ENCODE measurements at regions not wholly inside any gene's neighbourhood (a gene's known extent, or its start where the extent isn't known, plus 50 kb on each side); places are given as distances from the start of the nearest gene placed in this dataset.

- no peak for DNase-seq
- no peak overlapping the region for H3K27ac ChIP-seq
- no peaks in the 10 kb centered on the region for H3K27me3 ChIP-seq
- peaks cover 0 to 5% of the 10 kb centered on the region in 2 donors for H3K9me3 ChIP-seq
- H3K36me3 ChIP-seq, result no peaks in the 10 kb centered on the region
- intact Hi-C loops (cut with DNase I), result no loop called here
- peaks cover 2% of the 10 kb centered on the region for H3K4me1 ChIP-seq (ENCODE audit: insufficient read depth)
- TF ChIP-seq EP300 (IDR thresholded peaks at IDR 0.05) (no peak), CTCF (IDR thresholded peaks at IDR 0.05) (no peak), POLR2A (IDR thresholded peaks at IDR 0.05) (no peak)
- 67 to 82% (median 74%) methylated on average over 2 of the region's 2 CpGs for WGBS, 3 donors
- no peak overlapping the region for H3K4me3 ChIP-seq
Observed at GRCh38 chr12:65734226-65734625, 90.1 kb upstream of the HMGA2 start.

DNA sequence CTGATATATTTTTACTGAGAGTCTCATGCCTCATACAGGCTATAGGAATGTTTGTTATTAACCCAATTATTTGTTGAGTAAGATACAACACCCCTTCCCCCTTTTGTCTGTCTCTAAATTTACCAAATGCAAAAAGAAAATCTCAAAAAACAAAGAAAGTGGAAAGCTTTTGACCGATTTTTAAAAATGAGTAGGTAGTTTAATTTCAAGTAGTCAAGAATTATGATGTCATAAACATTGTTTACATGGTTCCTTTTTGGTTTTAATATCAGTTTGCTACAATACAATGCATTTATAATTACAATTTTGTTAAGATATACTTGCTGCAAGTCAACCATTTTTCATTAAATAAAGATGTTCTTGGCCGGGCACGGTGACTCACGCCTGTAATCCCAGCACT is 84.7 kb upstream of the HMGA2 start:
- no peaks in the 10 kb centered on the region for H3K36me3 ChIP-seq
- DNase-seq, result no peak

DNA sequence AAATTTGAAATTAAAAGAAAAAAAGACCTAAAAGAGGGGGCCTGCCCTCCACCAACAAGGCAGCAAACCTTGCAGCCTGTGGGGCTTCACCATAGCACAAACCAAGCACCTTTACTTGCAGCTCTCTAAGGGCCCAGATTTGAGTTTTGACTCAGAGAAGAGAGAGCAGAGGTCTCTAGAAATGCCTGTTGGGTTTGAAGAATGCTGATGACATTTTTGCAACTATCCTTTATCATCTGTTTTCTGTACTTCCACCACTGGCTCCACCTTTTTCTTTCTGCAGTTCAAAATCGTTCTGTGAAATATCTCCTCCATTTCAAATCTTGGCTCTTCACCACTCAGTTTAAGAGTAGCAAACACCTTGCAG is 83.8 kb upstream of the HMGA2 start:
- no peak overlapping the region for H3K27ac ChIP-seq
- no peaks in the 10 kb centered on the region for H3K9me3 ChIP-seq
- intact Hi-C loops (cut with DNase I), result no loop called here
- no peaks in the 10 kb centered on the region for H3K27me3 ChIP-seq
- TF ChIP-seq CTCF (IDR thresholded peaks at IDR 0.05), result no peak
- TF ChIP-seq POLR2A (IDR thresholded peaks at IDR 0.05), result no peak
- no peak for TF ChIP-seq EP300 (IDR thresholded peaks at IDR 0.05)
- DNase-seq, result no peak
- H3K36me3 ChIP-seq, result no peaks in the 10 kb centered on the region
- no peaks in the 10 kb centered on the region for H3K4me1 ChIP-seq (ENCODE audit: insufficient read depth)
- H3K4me3 ChIP-seq, result no peak overlapping the region
- WGBS, 3 donors, result 3 to 11% (median 6%) methylated on average over 1 of the region's 1 CpG

More for the DNA sequence above, 84.7 kb upstream of the HMGA2 start:
- no peak overlapping the region for H3K4me3 ChIP-seq
- intact Hi-C loops (cut with DNase I), result no loop called here
- no peaks in the 10 kb centered on the region for H3K27me3 ChIP-seq
- H3K9me3 ChIP-seq, result no peaks in the 10 kb centered on the region
- H3K4me1 ChIP-seq (ENCODE audit: insufficient read depth), result no peaks in the 10 kb centered on the region
- TF ChIP-seq POLR2A (IDR thresholded peaks at IDR 0.05) (no peak), EP300 (IDR thresholded peaks at IDR 0.05) (no peak), CTCF (IDR thresholded peaks at IDR 0.05) (no peak)
- H3K27ac ChIP-seq, result no peak overlapping the region
- 91 to 96% (median 95%) methylated on average over 4 of the region's 4 CpGs for WGBS, 3 donors

GRCh38 chr12:65740873-65741600 is 83.2 kb upstream of the HMGA2 start:
- Histone ChIP-seq H3K9me3 (no peaks in the 10 kb centered on the region), H3K4me3 (peak overlapping the region; percentile 52), H3K36me3 (no peaks in the 10 kb centered on the region), H3K4me1 (ENCODE audit: insufficient read depth) (no peaks in the 10 kb centered on the region), H3K27me3 (no peaks in the 10 kb centered on the region), H3K27ac (no peak overlapping the region)
- TF ChIP-seq POLR2A (IDR thresholded peaks at IDR 0.05), result no peak
- no peak for TF ChIP-seq EP300 (IDR thresholded peaks at IDR 0.05)
- TF ChIP-seq CTCF (IDR thresholded peaks at IDR 0.05), result no peak
- DNase-seq, result peak; percentile 83 to 93 (median 88)
- WGBS, 3 donors, result 4 to 17% (median 10%) methylated on average over 29 to 38 of the region's 42 CpGs
- intact Hi-C loops (cut with DNase I), result no loop called here
